ENCODE measurements at regions not wholly inside any gene's neighbourhood (a gene's known extent, or its start where the extent isn't known, plus 50 kb on each side); places are given as distances from the start of the nearest gene placed in this dataset.

DNA sequence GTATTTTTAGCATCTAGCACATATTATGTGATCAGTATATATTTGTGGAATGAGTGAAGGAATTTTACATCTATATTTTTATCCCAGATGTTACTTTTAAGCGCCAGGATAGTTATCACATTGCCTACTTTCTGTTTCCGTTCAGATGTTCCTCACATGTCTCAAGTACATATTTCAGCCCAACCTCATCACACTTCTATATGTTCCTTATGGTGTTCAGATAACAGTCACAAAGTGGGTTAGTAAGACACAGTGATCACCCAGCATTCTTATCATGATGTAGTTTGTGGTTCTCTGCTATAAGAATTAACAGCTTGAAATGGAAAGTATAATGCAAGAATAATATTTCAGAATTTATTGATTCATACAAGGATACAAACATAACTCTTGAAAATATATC, 170.0 kb upstream of the RASA1 start:
- no peak for TF ChIP-seq CTCF (IDR thresholded peaks at IDR 0.05; ENCODE audit: insufficient read depth, low read length)
- no peak for TF ChIP-seq POLR2AphosphoS5 (IDR thresholded peaks at IDR 0.05; ENCODE audit: low read depth)
- no peak for TF ChIP-seq REST (IDR thresholded peaks at IDR 0.05; ENCODE audit: insufficient replicate concordance, low read depth)

All from HL-60 (cell line).